ENCODE measurements at regions not wholly inside any gene's neighbourhood (a gene's known extent, or its start where the extent isn't known, plus 50 kb on each side); places are given as distances from the start of the nearest gene placed in this dataset.

- no peak overlapping the region for H3K27ac ChIP-seq (replicated peaks)
- no peak for DNase-seq (ENCODE audit: low read depth in 1 of 2, low spot score in 1 of 2)
- no peak for TF ChIP-seq REST (IDR thresholded peaks at IDR 0.05; ENCODE audit: insufficient replicate concordance, low read depth)
- TF ChIP-seq GABPA (IDR thresholded peaks at IDR 0.05; ENCODE audit: low read depth), result no peak
- TF ChIP-seq CTCF (IDR thresholded peaks at IDR 0.05; ENCODE audit: insufficient read depth, low read length), result no peak
- no peak for TF ChIP-seq POLR2AphosphoS5 (IDR thresholded peaks at IDR 0.05; ENCODE audit: low read depth)
- no peaks in the 10 kb centered on the region for H3K27me3 ChIP-seq (ENCODE audit: insufficient read depth, poor library complexity, severe bottlenecking)
- H3K4me3 ChIP-seq (replicated peaks; ENCODE audit: insufficient read depth, low read length), result no peak overlapping the region
These were observed 236.0 kb downstream of the GLRX3 start for GRCh38 chr10:130372222-130372621.

GRCh38 chr10:130372866-130373265 is 236.7 kb downstream of the GLRX3 start:
- no peak overlapping the region for H3K27ac ChIP-seq (replicated peaks)
- no peak for TF ChIP-seq SPI1 (IDR thresholded peaks at IDR 0.05; ENCODE audit: borderline replicate concordance, low read depth)
- no peak for TF ChIP-seq POLR2AphosphoS5 (IDR thresholded peaks at IDR 0.05; ENCODE audit: low read depth)
- TF ChIP-seq CTCF (IDR thresholded peaks at IDR 0.05; ENCODE audit: insufficient read depth, low read length), result no peak
- TF ChIP-seq GABPA (IDR thresholded peaks at IDR 0.05; ENCODE audit: low read depth), result no peak
- no peak for TF ChIP-seq REST (IDR thresholded peaks at IDR 0.05; ENCODE audit: insufficient replicate concordance, low read depth)
- DNase-seq (ENCODE audit: low read depth in 1 of 2, low spot score in 1 of 2), result no peak
- no peaks in the 10 kb centered on the region for H3K27me3 ChIP-seq (ENCODE audit: insufficient read depth, poor library complexity, severe bottlenecking)
- H3K4me3 ChIP-seq (replicated peaks; ENCODE audit: insufficient read depth, low read length), result no peak overlapping the region

GRCh38 chr10:130377986-130378540 is 241.9 kb downstream of the GLRX3 start:
- TF ChIP-seq GABPA (IDR thresholded peaks at IDR 0.05; ENCODE audit: low read depth) (no peak), REST (IDR thresholded peaks at IDR 0.05; ENCODE audit: insufficient replicate concordance, low read depth) (no peak), POLR2AphosphoS5 (IDR thresholded peaks at IDR 0.05; ENCODE audit: low read depth) (no peak), SPI1 (IDR thresholded peaks at IDR 0.05; ENCODE audit: borderline replicate concordance, low read depth) (no peak), CTCF (IDR thresholded peaks at IDR 0.05; ENCODE audit: insufficient read depth, low read length) (no peak)
- no peak for DNase-seq (ENCODE audit: low read depth in 1 of 2, low spot score in 1 of 2)
- H3K4me3 ChIP-seq (replicated peaks; ENCODE audit: insufficient read depth, low read length), result no peak overlapping the region
- no peak overlapping the region for H3K27ac ChIP-seq (replicated peaks)
- no peaks in the 10 kb centered on the region for H3K27me3 ChIP-seq (ENCODE audit: insufficient read depth, poor library complexity, severe bottlenecking)
